NCI-H1694 treated with DMSO at 0.1 percent for 48 hours (cell line): ENCODE measurements at regions not wholly inside any gene's neighbourhood (a gene's known extent, or its start where the extent isn't known, plus 50 kb on each side); places are given as distances from the start of the nearest gene placed in this dataset.

Experiments
- DNase-seq: peaks from one replicate; lab custom pipeline; 2025; lab: John Stamatoyannopoulos, UW

GRCh38 chr10:54983255-54983654 is 182.2 kb upstream of the PCDH15 start:
- no peak for DNase-seq

GRCh38 chr10:54962134-54962900 is 161.3 kb upstream of the PCDH15 start:
- no peak for DNase-seq

GRCh38 chr10:54961040-54961439 is 160.0 kb upstream of the PCDH15 start:
- no peak for DNase-seq

GRCh38 chr10:54958844-54959243 is 157.8 kb upstream of the PCDH15 start:
- DNase-seq, result no peak

GRCh38 chr10:54947605-54948004 is 146.6 kb upstream of the PCDH15 start:
- DNase-seq, result no peak

- no peak for DNase-seq
These were observed 139.4 kb upstream of the PCDH15 start for GRCh38 chr10:54940418-54940817.

- DNase-seq, result no peak
These were observed 113.0 kb upstream of the PCDH15 start for GRCh38 chr10:54914049-54914448.

GRCh38 chr10:54909165-54909564 is 108.1 kb upstream of the PCDH15 start:
- DNase-seq, result no peak

- no peak for DNase-seq
These were observed 107.0 kb upstream of the PCDH15 start for GRCh38 chr10:54908019-54908418.

GRCh38 chr10:54906940-54907339 is 105.9 kb upstream of the PCDH15 start:
- no peak for DNase-seq

GRCh38 chr10:54905578-54906192 is 104.7 kb upstream of the PCDH15 start:
- no peak for DNase-seq

- DNase-seq, result no peak
These were observed 103.8 kb upstream of the PCDH15 start for GRCh38 chr10:54904833-54905232.

- no peak for DNase-seq
These were observed 102.7 kb upstream of the PCDH15 start for GRCh38 chr10:54903745-54904144.

GRCh38 chr10:54900584-54900983 is 99.6 kb upstream of the PCDH15 start:
- DNase-seq, result no peak

GRCh38 chr10:54880996-54881395 is 80.0 kb upstream of the PCDH15 start:
- DNase-seq, result no peak

- no peak for DNase-seq
These were observed 68.0 kb upstream of the PCDH15 start for GRCh38 chr10:54869022-54869421.

- DNase-seq, result no peak
These were observed 65.6 kb upstream of the PCDH15 start for GRCh38 chr10:54866666-54867065.

- DNase-seq, result no peak
These were observed 53.8 kb upstream of the PCDH15 start for GRCh38 chr10:54854843-54855242.

GRCh38 chr10:54854389-54854788 is 53.4 kb upstream of the PCDH15 start:
- no peak for DNase-seq

- DNase-seq, result no peak
These were observed 52.9 kb upstream of the PCDH15 start for GRCh38 chr10:54853883-54854282.
